SU-DHL-6 (cell line): ENCODE measurements at regions not wholly inside any gene's neighbourhood (a gene's known extent, or its start where the extent isn't known, plus 50 kb on each side); places are given as distances from the start of the nearest gene placed in this dataset.

ENCODE experiments used
- H2AFZ ChIP-seq: fragments of 200-600 bp; sonication (generic); 2 replicates; pipeline ENCODE4 v1.6.1; 2014; ENCODE audit warnings: low read depth, mild to moderate bottlenecking, moderate library complexity, mixed read lengths, antibody characterized with exemption, low read length; ENCODE audit not compliant: severe bottlenecking
- H3F3A ChIP-seq: fragments of 200-600 bp; shearing (Covaris generic); 2 replicates; pipeline ENCODE4 v1.6.0; 2016; ENCODE audit warnings: antibody characterized with exemption, mild to moderate bottlenecking; ENCODE audit not compliant: insufficient read depth
- H3K27ac ChIP-seq: fragments of 200-600 bp; sonication (generic); 2 replicates; pipeline ENCODE4 v1.5.1; 2016; ENCODE audit warnings: low read depth, mild to moderate bottlenecking, low read length, moderate library complexity, mixed read lengths
- H3K27me3 ChIP-seq: fragments of 200-600 bp; sonication (generic), shearing (Covaris generic); 2 replicates; pipeline ENCODE4 v1.6.0; 2014; ENCODE audit warnings: mild to moderate bottlenecking, low read length
- H3K36me3 ChIP-seq: fragments of 200-600 bp; sonication (generic); 2 replicates; pipeline ENCODE4 v1.6.1; 2014; ENCODE audit warnings: mild to moderate bottlenecking, low read length, mixed read lengths
- H3K4me2 ChIP-seq: fragments of 300-600, 200-600 bp; shearing (Covaris generic), sonication (generic); 2 replicates; pipeline ENCODE4 v1.6.0; 2014; ENCODE audit warnings: low read length, low read depth, mild to moderate bottlenecking; ENCODE audit not compliant: poor library complexity, severe bottlenecking
- H3K4me3 ChIP-seq: fragments of 200-600 bp; sonication (generic); 2 replicates; pipeline ENCODE4 v1.5.1; 2014; ENCODE audit warnings: antibody characterized with exemption, low read length, mild to moderate bottlenecking, mixed read lengths; ENCODE audit not compliant: insufficient read depth, poor library complexity, severe bottlenecking
- H3K79me2 ChIP-seq: fragments of 200-600 bp; sonication (generic); 2 replicates; pipeline ENCODE4 v1.6.1; 2014; ENCODE audit warnings: mild to moderate bottlenecking, low read length, moderate library complexity; ENCODE audit not compliant: insufficient read depth
- H3K9ac ChIP-seq: fragments of 200-600 bp; sonication (generic); 2 replicates; pipeline ENCODE4 v1.7.0; 2014; ENCODE audit warnings: mild to moderate bottlenecking, low read length
- H3K9me2 ChIP-seq: fragments of 200-600 bp; sonication (generic); replicated peaks from 2 replicates; pipeline ENCODE4 v1.6.1; 2014; ENCODE audit warnings: low read length; ENCODE audit not compliant: insufficient read depth
- H3K9me3 ChIP-seq: fragments of 200-600 bp; sonication (generic); 2 replicates; pipeline ENCODE4 v1.6.1; 2014; ENCODE audit warnings: low read length, mixed read lengths; ENCODE audit not compliant: insufficient read depth
- H4K20me1 ChIP-seq: fragments of 200-600 bp; sonication (generic); 2 replicates; pipeline ENCODE4 v1.6.1; 2014; ENCODE audit warnings: low read depth, mild to moderate bottlenecking, antibody characterized with exemption, low read length, moderate library complexity, mixed read lengths
- EZH2phosphoT487 ChIP-seq: fragments of 200-600 bp; sonication (generic), shearing (Covaris generic); conservative IDR thresholded peaks from 2 replicates; pipeline ENCODE4 v1.6.1; 2018; ENCODE audit warnings: mild to moderate bottlenecking, antibody characterized with exemption, low read length, moderate library complexity, mixed read lengths
- TF ChIP-seq, protein P1 (sequence below): fragments of 200-600 bp; sonication (generic); IDR thresholded peaks from one replicate; pipeline ENCODE4 v1.5.1; 2017; ENCODE audit warnings: antibody characterized with exemption, mild to moderate bottlenecking, low read length, moderate library complexity; ENCODE audit not compliant: insufficient read depth, poor library complexity, severe bottlenecking

GRCh38 chr2:79393806-79394484, 118.9 kb upstream of the CTNNA2 start:
- no peaks in the 10 kb centered on the region for H3K36me3 ChIP-seq
- no peaks in the 10 kb centered on the region for H3K27me3 ChIP-seq
- H3K9me3 ChIP-seq: no peaks in the 10 kb centered on the region
- H3K4me2 ChIP-seq: no peak overlapping the region
- H3K79me2 ChIP-seq: no peaks in the 10 kb centered on the region
- no peaks in the 10 kb centered on the region for H3K9me2 ChIP-seq
- H3K9ac ChIP-seq: no peak overlapping the region
- TF ChIP-seq EZH2phosphoT487: no peak
- TF ChIP-seq, protein P1, sequence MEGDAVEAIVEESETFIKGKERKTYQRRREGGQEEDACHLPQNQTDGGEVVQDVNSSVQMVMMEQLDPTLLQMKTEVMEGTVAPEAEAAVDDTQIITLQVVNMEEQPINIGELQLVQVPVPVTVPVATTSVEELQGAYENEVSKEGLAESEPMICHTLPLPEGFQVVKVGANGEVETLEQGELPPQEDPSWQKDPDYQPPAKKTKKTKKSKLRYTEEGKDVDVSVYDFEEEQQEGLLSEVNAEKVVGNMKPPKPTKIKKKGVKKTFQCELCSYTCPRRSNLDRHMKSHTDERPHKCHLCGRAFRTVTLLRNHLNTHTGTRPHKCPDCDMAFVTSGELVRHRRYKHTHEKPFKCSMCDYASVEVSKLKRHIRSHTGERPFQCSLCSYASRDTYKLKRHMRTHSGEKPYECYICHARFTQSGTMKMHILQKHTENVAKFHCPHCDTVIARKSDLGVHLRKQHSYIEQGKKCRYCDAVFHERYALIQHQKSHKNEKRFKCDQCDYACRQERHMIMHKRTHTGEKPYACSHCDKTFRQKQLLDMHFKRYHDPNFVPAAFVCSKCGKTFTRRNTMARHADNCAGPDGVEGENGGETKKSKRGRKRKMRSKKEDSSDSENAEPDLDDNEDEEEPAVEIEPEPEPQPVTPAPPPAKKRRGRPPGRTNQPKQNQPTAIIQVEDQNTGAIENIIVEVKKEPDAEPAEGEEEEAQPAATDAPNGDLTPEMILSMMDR: no peak
- no peaks in the 10 kb centered on the region for H4K20me1 ChIP-seq
- no peaks in the 10 kb centered on the region for H3F3A ChIP-seq
- no peak overlapping the region for H3K4me3 ChIP-seq
- H3K27ac ChIP-seq: no peak overlapping the region
- H2AFZ ChIP-seq: no peak overlapping the region

DNA sequence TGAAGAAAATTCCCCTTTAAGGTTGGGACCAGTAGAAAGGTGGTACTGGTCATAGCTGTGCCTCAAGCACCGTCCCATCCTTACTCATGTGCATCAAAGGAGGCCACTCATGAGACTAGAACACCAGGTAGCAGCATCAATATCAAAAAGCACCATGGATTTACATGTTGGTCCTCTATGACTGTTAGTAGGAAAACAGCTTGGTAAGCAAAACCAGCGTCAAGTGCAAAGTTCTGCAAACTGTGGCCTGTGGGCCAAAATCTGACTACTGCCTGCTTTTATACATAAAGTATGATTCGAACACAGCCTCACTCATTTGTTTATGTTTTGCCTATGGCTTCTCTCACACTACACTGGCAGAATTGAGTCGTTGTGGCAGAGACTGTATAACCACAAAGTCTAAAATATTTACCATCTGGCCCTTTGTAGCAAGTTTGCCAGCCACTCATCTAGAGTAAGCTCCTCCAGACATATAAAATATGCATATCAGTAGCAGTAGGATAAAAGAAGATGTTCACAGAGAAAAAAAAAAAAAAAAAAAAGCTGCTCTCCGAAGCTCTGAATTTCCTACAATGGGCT, 119.7 kb upstream of the CTNNA2 start:
- H3K27me3 ChIP-seq: no peaks in the 10 kb centered on the region
- H3K4me3 ChIP-seq: no peak overlapping the region
- no peaks in the 10 kb centered on the region for H3F3A ChIP-seq
- TF ChIP-seq EZH2phosphoT487: no peak
- TF ChIP-seq, protein P1: no peak
- no peaks in the 10 kb centered on the region for H3K36me3 ChIP-seq
- H2AFZ ChIP-seq: no peak overlapping the region
- H4K20me1 ChIP-seq: no peaks in the 10 kb centered on the region
- no peaks in the 10 kb centered on the region for H3K9me3 ChIP-seq
- no peaks in the 10 kb centered on the region for H3K9me2 ChIP-seq
- no peaks in the 10 kb centered on the region for H3K79me2 ChIP-seq
- H3K4me2 ChIP-seq: no peak overlapping the region
- no peak overlapping the region for H3K9ac ChIP-seq
- H3K27ac ChIP-seq: no peak overlapping the region

DNA sequence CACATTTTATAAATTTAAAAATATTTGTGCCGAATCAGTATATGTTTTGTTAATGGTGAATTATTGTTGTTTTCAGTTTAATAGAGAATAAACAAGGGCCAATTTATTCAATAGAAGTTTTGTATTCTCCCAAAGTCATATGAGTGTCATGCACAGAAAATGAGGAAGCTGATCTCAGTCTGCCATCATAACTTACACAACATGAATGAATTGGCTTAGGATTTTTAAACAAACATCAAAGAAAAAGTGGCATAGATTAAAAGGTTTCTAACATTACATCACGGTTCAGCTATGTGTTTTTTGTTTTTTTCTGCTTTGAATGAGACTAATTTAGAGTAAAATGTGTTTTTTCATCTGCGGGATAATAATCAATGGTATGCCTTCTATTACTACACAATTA, 123.4 kb upstream of the CTNNA2 start:
- TF ChIP-seq, protein P1: no peak
- no peak for TF ChIP-seq EZH2phosphoT487
- no peaks in the 10 kb centered on the region for H3K79me2 ChIP-seq

More for the DNA sequence above, 123.4 kb upstream of the CTNNA2 start:
- Histone ChIP-seq H3K27ac (no peak overlapping the region), H3K4me3 (no peak overlapping the region), H3K9me2 (no peaks in the 10 kb centered on the region), H3K36me3 (no peaks in the 10 kb centered on the region), H3K4me2 (no peak overlapping the region), H3K9me3 (no peaks in the 10 kb centered on the region), H4K20me1 (no peaks in the 10 kb centered on the region), H3K27me3 (no peaks in the 10 kb centered on the region), H3K9ac (no peak overlapping the region), H3F3A (no peaks in the 10 kb centered on the region), H2AFZ (no peak overlapping the region)
